Lung microvascular endothelial cell (primary cell): ENCODE measurements at regions not wholly inside any gene's neighbourhood (a gene's known extent, or its start where the extent isn't known, plus 50 kb on each side); places are given as distances from the start of the nearest gene placed in this dataset.
A peak's percentile ranks its signal among the peaks of the same experiment; 100 is the strongest.

Experiments
- DNase-seq, 2 donors: peaks; one replicate each; pipeline versions ENCODE4 v3.0.0 to v3.0.0-alpha.2; 2010; ENCODE audit warnings: low read depth in 2 of 2

GRCh38 chr7:16233517-16233916 lies 187.8 kb downstream of the CRPPA start:
- DNase-seq: no peak

DNA sequence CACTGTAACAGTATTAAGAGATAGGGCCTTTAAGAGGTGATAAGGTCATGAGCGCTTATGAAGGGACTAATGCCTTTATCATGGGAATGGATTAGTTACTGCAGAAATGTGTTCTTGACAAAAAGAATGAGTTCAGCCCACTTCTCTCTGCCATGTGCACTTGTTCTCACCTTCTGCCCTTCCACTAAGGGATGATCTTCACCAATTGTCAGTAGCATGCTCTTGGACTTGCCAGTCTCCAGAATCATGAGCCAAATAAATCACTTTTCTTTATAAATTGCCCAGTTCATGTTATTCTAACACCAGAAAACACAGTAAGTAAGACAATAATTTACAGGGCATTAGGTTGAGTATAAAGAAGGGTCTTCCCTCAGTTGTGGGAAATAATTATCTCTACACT lies 189.1 kb downstream of the CRPPA start:
- no peak for DNase-seq

- DNase-seq: no peak
Observed at GRCh38 chr7:16223963-16224707, 197.2 kb downstream of the CRPPA start.

GRCh38 chr7:16212610-16213009 lies 208.7 kb downstream of the CRPPA start:
- no peak for DNase-seq

GRCh38 chr7:16212032-16212431 lies 209.3 kb downstream of the CRPPA start:
- no peak for DNase-seq

- no peak for DNase-seq
Observed at GRCh38 chr7:16211402-16211925, 209.9 kb downstream of the CRPPA start.

DNA sequence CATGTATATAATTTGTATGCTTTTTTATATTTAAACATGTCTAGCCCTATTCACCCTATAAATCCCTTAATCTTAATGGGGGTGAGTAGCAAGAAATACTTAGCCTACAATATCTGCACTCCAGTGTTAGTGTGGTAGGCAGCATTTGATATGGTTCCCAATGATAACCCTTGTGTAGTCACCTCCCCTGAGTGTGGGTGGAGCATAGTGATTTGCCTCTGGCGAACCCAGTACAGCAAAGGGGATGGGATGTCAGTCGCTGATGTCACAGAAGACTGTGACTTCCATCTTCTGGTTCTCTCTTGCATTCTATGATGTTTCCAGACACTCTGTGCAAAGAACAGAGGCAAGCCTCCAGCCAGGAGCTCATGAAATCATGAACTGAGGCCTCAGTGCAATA lies 211.2 kb downstream of the CRPPA start:
- no peak for DNase-seq

- no peak for DNase-seq
Observed at GRCh38 chr7:16207321-16207720, 214.0 kb downstream of the CRPPA start.

DNA sequence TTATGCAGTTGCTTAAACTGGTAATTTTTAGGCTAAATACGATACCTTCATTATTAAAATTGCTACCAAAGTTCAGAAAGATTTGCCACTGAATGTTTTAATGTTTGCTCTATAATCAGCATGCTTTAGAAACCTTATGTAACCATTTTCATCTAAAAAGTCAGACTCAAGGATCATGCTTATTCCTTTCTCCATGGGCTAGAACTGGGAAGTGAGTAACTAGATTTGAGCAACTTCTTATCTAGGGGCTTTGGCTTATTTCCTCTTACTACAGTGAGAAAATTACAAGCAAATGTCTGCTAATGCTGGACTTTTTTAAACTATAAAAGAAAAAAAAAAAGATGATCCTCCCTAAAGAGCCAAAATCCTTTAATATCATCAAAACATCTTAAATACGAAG lies 215.9 kb downstream of the CRPPA start:
- no peak for DNase-seq

DNA sequence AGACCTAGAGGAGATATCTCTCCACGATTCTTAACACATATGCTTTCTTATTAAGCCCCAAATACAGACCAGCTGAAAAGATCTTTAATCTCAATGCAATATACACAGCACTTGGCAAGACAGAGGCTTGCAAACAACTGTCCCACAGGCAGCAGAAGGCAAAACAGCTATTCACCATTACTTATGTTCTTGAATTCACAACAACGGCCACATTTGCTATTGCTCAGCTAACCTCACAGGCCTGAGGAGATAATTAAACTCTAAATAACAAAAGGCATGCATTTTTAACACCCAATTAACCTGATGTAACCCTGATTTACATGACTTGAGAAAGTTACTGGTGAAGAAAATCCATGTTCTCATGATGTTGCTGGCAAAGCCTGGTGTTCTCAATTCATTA lies 216.4 kb downstream of the CRPPA start:
- DNase-seq: no peak

- no peak for DNase-seq
Observed at GRCh38 chr7:16203065-16203464, 218.3 kb downstream of the CRPPA start.

DNA sequence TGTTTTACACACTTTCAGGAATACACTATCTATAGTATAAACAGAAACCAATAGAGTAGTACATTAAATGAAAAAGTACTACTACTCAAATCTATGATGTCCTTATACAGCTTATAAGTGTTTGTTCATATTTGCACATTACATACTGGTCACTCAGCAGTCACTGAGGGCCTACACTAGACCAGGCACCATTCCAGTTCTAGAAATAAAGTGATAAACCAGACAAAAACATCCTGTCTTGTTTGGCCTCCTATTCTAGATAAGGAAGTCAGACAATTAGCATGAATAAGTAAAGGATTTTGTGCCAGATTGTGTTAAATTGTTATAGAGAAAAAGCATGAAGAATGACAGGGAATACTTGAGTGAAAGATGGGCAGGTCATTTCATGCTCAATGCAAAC lies 219.0 kb downstream of the CRPPA start:
- DNase-seq: peak in 1 of 2 donors; percentile 71

GRCh38 chr7:16200591-16200990 lies 220.7 kb downstream of the CRPPA start:
- no peak for DNase-seq

GRCh38 chr7:16193631-16194030 lies 227.7 kb downstream of the CRPPA start:
- DNase-seq: no peak

- no peak for DNase-seq
Observed at GRCh38 chr7:16189026-16189715, 232.2 kb downstream of the CRPPA start.

DNA sequence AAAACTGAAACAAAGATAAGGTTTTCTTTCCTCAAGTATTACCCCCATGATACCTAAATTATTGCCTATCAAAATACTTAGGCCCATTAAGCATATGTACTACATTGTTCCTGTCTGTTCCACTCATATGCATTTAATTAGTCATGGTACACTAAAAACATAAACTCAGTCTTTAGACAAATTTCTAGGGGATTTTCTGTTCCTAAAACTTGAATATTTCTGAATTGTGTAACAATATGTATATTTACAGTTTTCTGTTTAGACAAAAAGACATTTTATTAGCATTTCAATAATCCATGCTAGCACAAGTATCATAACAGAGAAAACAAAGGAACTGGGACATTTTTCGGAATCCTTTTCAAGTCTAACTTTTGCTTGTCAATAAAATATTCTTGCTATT lies 234.2 kb downstream of the CRPPA start:
- no peak for DNase-seq

DNA sequence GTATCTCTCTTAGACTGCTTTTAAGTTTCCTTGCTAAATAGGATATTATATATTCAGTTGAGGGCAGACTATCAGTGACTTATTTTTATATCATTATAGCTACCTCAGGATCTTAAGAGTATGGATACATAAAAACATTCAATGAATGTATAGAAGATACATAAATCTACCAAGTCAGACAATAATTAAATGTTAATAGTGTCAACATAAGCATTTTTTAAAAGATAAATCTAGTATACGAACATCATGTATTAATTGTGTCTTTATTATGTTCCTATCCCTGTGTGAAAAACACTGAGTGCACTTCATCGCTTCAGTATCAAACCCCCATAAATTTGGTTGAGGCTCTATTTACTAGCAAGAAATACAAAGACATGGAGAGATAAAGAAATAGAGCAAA lies 242.8 kb downstream of the CRPPA start:
- no peak for DNase-seq

DNA sequence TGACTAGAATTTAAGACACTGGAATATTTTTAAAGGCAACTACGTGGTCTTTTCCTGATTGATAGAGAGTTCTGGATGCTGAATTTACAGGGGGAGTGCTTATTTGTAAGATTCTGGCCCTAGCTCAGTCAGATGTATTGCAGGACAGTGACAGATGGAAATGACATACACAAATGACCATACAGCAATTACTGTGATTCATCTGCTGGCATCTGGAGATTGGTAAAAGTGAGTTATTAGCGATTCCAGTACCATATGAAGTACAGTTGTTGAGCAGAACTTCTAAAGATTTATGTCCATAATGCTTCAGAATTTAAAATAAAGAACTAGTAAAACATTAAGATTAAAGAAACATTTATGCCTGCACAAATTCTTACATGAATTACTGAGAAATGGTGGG lies 243.2 kb downstream of the CRPPA start:
- DNase-seq: no peak

- DNase-seq: no peak
Observed at GRCh38 chr7:16174253-16174652, 247.1 kb downstream of the CRPPA start.

- no peak for DNase-seq
Observed at GRCh38 chr7:16172366-16172765, 249.0 kb downstream of the CRPPA start.

- DNase-seq: no peak
Observed at GRCh38 chr7:16171928-16172327, 249.4 kb downstream of the CRPPA start.

- DNase-seq: no peak
Observed at GRCh38 chr7:16170671-16171070, 250.7 kb downstream of the CRPPA start.

DNA sequence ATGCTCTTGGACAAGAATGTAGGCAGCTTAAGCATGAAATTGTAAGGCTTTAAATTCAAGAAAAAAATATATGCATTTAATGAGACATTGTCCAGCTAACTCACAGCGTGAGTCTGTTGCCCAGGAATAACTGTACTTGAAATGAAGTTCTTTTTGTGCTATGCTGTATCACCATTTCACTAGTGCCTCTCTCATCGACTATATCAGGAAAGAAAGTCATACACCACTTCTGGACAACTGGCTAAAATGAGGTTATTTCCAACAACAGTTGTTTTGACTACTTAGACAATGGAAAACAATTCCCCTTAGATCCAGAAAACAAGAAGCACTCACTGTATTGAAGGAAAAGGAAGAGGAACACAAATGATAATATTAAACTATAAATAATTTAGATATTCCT lies 251.8 kb downstream of the CRPPA start:
- no peak for DNase-seq
